A549 (cell line): ENCODE measurements at regions not wholly inside any gene's neighbourhood (a gene's known extent, or its start where the extent isn't known, plus 50 kb on each side); places are given as distances from the start of the nearest gene placed in this dataset.

Source experiments
- CHD2 ChIP-seq: fragments of 150-350 bp; IDR thresholded peaks from 2 replicates; pipeline ENCODE4 v1.6.1; 2014; ENCODE audit warnings: low read length; ENCODE audit not compliant: partially characterized antibody
- CTCF ChIP-seq: fragments of >200 bp; sonication (Bioruptor Twin); formaldehyde crosslinking; IDR thresholded peaks from 3 replicates; pipeline ENCODE4 v1.5.1; 2016
- EHMT2 ChIP-seq: fragments of 200-600 bp; sonication (generic); IDR thresholded peaks from 2 replicates; pipeline ENCODE4 v1.6.1; 2016; ENCODE audit warnings: antibody characterized with exemption, low read depth, mild to moderate bottlenecking, moderate library complexity
- EP300 ChIP-seq, 2 experiments: fragments of >200 bp; sonication (Bioruptor Twin); formaldehyde crosslinking; IDR thresholded peaks; 2 replicates in 1 of 2; 3 replicates in 1 of 2; pipeline ENCODE4 v1.6.1; 2016 to 2017
- GATA3 ChIP-seq: IDR thresholded peaks from 2 replicates; pipeline ENCODE4 v1.6.1; 2012; ENCODE audit warnings: borderline replicate concordance
- HDAC2 ChIP-seq: fragments of 200-600 bp; sonication (generic); IDR thresholded peaks from 2 replicates; pipeline ENCODE4 v1.6.1; 2016
- KDM1A ChIP-seq: fragments of 200-600 bp; sonication (generic); IDR thresholded peaks from 2 replicates; pipeline ENCODE4 v1.6.1; 2016; ENCODE audit warnings: low read depth, mild to moderate bottlenecking
- MAX ChIP-seq: IDR thresholded peaks from 2 replicates; pipeline ENCODE4 v1.6.1; 2012
- MYC ChIP-seq: IDR thresholded peaks from 2 replicates; pipeline ENCODE4 v1.6.1; 2012; ENCODE audit warnings: mild to moderate bottlenecking, inconsistent platforms, low read length, improper control_type of control experiment, borderline replicate concordance
- NR3C1 ChIP-seq: fragments of >200 bp; sonication (Bioruptor Twin); formaldehyde crosslinking; IDR thresholded peaks from 3 replicates; pipeline ENCODE4 v1.6.1; 2017
- POLR2A ChIP-seq: IDR thresholded peaks from 2 replicates; pipeline ENCODE4 v1.6.1; 2012; ENCODE audit warnings: mild to moderate bottlenecking, low read length
- RCOR1 ChIP-seq: fragments of 150-350 bp; IDR thresholded peaks from 2 replicates; pipeline ENCODE4 v1.6.1; 2014; ENCODE audit warnings: antibody characterized with exemption, low read length, low read depth
- SREBF2 ChIP-seq: fragments of 450-650 bp; IDR thresholded peaks from 2 replicates; pipeline ENCODE4 v1.6.1; 2014; ENCODE audit warnings: mild to moderate bottlenecking, moderate library complexity
- USF2 ChIP-seq: fragments of 450-650 bp; IDR thresholded peaks from 2 replicates; pipeline ENCODE4 v1.6.1; 2014; ENCODE audit warnings: antibody characterized with exemption

GRCh38 chr11:126115127-126115495, 52.4 kb upstream of the CDON start:
- TF ChIP-seq KDM1A (no peak), MYC (no peak), MAX (no peak), CTCF (no peak), HDAC2 (no peak), EP300 (IDR thresholded peaks at IDR 0.05) (no peak), POLR2A (no peak), SREBF2 (no peak), USF2 (no peak), GATA3 (no peak), CHD2 (no peak), EHMT2 (no peak), NR3C1 (no peak), RCOR1 (no peak)
